ENCODE measurements at regions not wholly inside any gene's neighbourhood (a gene's known extent, or its start where the extent isn't known, plus 50 kb on each side); places are given as distances from the start of the nearest gene placed in this dataset.
A peak's percentile ranks its signal among the peaks of the same experiment; 100 is the strongest.
"Not testable (repeated sequence)": the region's sequence is repeated elsewhere in the genome, so short reads cannot be mapped to it uniquely, and the experiment has no call there.

DNA sequence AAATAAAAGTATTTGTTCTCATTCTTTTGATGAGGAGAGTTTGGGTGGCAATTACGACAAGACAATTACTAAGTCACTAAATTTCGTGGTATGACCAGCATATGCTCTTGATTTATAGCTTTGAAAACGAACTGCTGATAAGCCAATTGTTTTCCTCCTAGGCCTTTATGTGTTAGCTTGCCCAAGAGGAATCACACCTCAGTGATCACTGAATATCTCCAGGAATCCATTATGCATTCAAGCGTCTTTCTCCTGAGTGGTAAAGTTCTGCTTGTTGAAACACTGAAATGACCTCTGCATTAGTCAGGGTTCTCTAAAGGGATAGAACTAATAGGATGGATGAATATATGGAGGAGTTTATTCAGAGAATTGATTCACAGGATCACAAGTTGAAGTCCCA lies 677.7 kb upstream of the MEF2C start:
- in situ Hi-C loops (cut with MboI; ENCODE audit: low pct_unique_long_range_greater_than_20kb in 2 of 9, low sequenced_read_pairs in 9 of 9, unreplicated experiment in 9 of 9) = no loop called here
- Histone ChIP-seq H3K4me3 (no peak overlapping the region), H3K27ac (no peak overlapping the region), H3K4me1 (replicated peaks in 1 of 2) (no peaks in the 10 kb centered on the region)
- no peak for ATAC-seq (replicated peaks in 6 of 8)
- WGBS, 10 experiments = 36 to 86% (median 55%) methylated on average over 2 to 4 of the region's 4 CpGs

DNA sequence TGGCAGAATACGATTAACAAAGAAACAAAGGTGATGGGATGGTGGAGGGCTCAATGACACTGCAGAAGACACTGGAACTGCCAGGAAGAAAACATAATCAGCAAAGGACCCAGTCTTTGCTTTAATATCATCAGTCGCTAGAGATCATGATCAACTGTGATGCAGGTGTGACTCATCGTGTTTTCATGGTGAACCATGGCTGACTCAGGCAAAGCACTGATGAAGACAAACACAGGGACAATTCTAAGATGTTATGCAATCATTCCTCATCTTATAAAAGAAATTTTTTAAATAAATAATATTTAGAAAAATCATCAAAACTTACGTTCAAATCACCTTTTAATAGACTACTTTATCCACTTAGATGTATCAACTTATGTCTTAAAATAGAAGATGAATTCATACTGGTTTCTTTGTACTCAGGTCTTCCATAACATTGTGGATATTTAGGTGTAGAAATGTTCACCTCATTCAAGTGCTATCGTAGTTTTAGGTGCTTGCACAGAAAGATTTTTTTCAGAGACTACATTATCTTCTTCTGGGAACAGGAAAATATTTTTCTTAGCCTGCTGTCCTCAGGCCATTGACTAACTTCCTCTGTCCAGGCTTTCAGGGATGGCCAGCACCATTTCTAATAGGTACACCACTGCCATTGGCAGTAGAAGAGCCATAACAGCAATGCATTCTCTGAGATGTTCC lies 673.4 kb upstream of the MEF2C start:
- WGBS, 10 experiments = 30 to 91% (median 81%) methylated on average over 2 to 5 of the region's 5 CpGs
- Histone ChIP-seq H3K4me3 (no peak overlapping the region), H3K4me1 (replicated peaks in 1 of 2) (no peaks in the 10 kb centered on the region), H3K27ac (no peak overlapping the region)
- in situ Hi-C loops (cut with MboI; ENCODE audit: low pct_unique_long_range_greater_than_20kb in 2 of 9, low sequenced_read_pairs in 9 of 9, unreplicated experiment in 9 of 9) = no loop called here
- peak in 6 of 8 experiments; percentile 33 to 86 (median 63) for ATAC-seq (replicated peaks in 6 of 8)

DNA sequence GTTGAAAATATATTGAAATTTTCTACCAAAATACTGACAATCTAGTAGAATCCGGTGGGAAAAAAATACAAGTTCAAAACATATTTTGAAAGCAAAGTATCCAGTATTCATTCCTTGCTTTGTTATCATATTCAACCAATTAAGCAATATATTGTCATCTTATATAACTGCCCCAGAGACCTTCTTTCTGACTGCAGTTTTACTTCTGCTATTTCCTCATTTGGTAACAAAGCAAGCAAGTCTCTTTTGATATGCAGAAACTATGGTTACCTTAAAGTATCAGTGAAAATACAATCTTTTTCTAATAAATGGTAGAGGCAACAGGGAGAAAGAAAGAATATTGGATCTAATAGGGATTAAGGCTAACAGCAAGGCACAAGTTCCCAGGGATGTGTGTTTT lies 663.7 kb upstream of the MEF2C start:
- no peak for ATAC-seq (replicated peaks in 6 of 8)
- peaks cover 0 to 16% of the 10 kb centered on the region in 2 donors for H3K4me1 ChIP-seq (replicated peaks in 1 of 2)
- 67 to 100% (median 86%) methylated on average over 1 of the region's 1 CpG; no CpG with 5 or more reads in 3 of the 10 experiments for WGBS, 10 experiments
- no peak overlapping the region for H3K27ac ChIP-seq
- in situ Hi-C loops (cut with MboI; ENCODE audit: low pct_unique_long_range_greater_than_20kb in 2 of 9, low sequenced_read_pairs in 9 of 9, unreplicated experiment in 9 of 9) = no loop called here
- H3K4me3 ChIP-seq = no peak overlapping the region

DNA sequence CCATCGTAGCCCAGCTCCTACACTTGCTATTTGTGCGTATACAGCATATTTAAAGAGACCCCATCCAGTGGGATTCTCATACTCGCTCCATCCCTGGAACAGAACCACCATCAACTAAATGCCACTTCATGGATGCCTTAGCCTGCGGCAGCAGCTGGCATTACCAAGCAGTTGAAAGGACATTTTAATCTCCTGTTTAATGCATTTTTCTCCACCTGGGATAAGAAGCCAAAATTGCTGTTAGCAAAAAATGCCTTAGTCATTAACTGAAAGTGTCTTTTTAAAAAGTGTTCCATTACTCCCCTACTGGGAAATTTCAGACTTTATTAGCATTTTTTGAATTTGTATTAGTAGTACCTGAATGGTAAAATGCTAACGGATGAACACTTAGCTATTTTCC lies 662.6 kb upstream of the MEF2C start:
- ATAC-seq (replicated peaks in 6 of 8) = no peak
- in situ Hi-C loops (cut with MboI; ENCODE audit: low pct_unique_long_range_greater_than_20kb in 2 of 9, low sequenced_read_pairs in 9 of 9, unreplicated experiment in 9 of 9) = no loop called here
- H3K4me1 ChIP-seq (replicated peaks in 1 of 2) = peaks cover 0 to 16% of the 10 kb centered on the region in 2 donors
- no peak overlapping the region for H3K27ac ChIP-seq
- no peak overlapping the region for H3K4me3 ChIP-seq
- 71 to 100% (median 90%) methylated on average over 1 to 5 of the region's 5 CpGs for WGBS, 10 experiments

DNA sequence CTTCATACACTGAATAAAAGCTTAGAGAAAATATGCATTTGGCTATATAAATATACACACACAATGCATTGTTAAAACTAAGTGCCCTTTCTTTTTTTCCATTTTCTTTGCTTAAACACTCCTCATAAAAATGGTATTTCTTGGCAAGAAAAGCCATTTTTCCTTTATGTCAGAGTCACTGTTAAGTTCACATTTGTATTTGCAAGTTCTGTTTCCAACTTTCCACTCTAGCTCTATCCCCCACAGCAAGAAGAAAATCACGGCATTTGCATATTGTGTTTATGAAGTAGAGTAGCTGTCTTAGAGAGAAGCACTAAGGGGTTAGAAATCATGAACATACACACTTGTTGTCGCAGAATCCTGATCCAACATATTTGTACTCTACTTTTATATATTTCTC lies 662.1 kb upstream of the MEF2C start:
- ATAC-seq (replicated peaks in 6 of 8) = no peak
- Histone ChIP-seq H3K4me3 (no peak overlapping the region), H3K4me1 (replicated peaks in 1 of 2) (peaks cover 0 to 16% of the 10 kb centered on the region in 2 donors), H3K27ac (no peak overlapping the region)
- WGBS, 10 experiments = 20 to 100% (median 86%) methylated on average over 1 to 2 of the region's 2 CpGs
- in situ Hi-C loops (cut with MboI; ENCODE audit: low pct_unique_long_range_greater_than_20kb in 2 of 9, low sequenced_read_pairs in 9 of 9, unreplicated experiment in 9 of 9) = no loop called here

DNA sequence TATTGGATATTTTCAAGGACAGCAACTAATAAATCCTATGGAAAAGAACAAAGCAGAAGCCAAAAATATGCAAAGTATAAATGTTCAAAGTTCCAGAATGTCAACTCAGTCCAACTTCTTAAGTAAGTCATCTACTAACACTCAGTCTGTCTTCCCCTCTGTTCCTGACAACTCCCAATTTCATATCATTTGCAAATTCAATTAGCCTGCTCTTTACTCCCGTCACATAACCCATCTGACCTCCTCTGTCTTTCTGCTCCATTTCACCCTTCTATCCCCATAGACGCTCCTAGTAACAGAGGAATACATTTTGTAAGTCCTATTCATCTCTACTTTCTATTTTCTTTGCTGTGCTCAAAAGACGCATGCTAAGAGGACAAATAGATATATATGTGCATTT lies 659.8 kb upstream of the MEF2C start:
- Histone ChIP-seq H3K4me1 (replicated peaks in 1 of 2) (peaks cover 0 to 16% of the 10 kb centered on the region in 2 donors), H3K27ac (no peak overlapping the region), H3K4me3 (no peak overlapping the region)
- in situ Hi-C loops (cut with MboI; ENCODE audit: low pct_unique_long_range_greater_than_20kb in 2 of 9, low sequenced_read_pairs in 9 of 9, unreplicated experiment in 9 of 9) = no loop called here
- ATAC-seq (replicated peaks in 6 of 8) = peak in 2 of 8 experiments; percentile 52 to 54
- WGBS, 10 experiments = 11 to 100% (median 37%) methylated on average over 1 to 3 of the region's 3 CpGs

DNA sequence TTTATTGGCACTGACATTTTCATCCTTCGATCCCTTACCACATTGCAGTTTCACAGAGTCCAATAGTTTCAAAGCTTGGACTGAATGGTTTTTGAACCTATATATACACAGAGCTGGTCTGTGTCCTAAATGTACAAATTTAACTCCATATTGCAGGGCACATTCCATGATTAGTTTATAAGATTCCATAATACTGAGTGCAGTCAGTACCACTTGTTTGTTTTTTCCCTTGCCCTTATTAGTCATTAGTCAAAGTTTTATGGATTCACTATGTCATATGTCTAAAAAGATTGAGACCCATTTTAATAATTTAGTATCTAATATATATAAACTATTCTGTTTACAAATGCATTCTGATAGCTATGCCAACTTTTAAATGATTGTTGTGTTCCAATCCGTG lies 654.8 kb upstream of the MEF2C start:
- WGBS, 10 experiments = 81 to 100% (median 94%) methylated on average over 1 to 2 of the region's 2 CpGs
- Histone ChIP-seq H3K27ac (no peak overlapping the region), H3K4me1 (replicated peaks in 1 of 2) (peaks cover 0 to 4% of the 10 kb centered on the region in 2 donors), H3K4me3 (no peak overlapping the region)
- in situ Hi-C loops (cut with MboI; ENCODE audit: low pct_unique_long_range_greater_than_20kb in 2 of 9, low sequenced_read_pairs in 9 of 9, unreplicated experiment in 9 of 9) = no loop called here
- ATAC-seq (replicated peaks in 6 of 8) = no peak

DNA sequence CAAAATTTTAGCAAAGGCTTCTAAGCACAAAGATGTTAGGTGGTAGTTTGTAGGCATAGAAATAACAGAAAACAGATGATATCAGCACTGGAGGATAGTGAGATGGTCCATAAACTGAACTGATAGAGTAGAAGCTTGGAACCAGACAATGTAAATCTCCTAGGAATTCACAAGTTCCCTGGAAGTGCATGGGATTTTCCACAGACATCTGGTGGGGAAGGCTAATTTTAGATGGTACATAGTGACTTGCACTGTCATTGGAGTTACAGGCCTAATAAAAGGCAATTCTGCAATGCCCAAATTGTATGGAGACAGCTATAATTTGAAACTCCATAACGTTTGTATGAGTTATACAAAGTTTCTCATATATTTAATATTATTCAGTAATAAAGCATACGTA lies 653.0 kb upstream of the MEF2C start:
- Histone ChIP-seq H3K27ac (no peak overlapping the region), H3K4me1 (replicated peaks in 1 of 2) (no peaks in the 10 kb centered on the region), H3K4me3 (no peak overlapping the region)
- in situ Hi-C loops (cut with MboI; ENCODE audit: low pct_unique_long_range_greater_than_20kb in 2 of 9, low sequenced_read_pairs in 9 of 9, unreplicated experiment in 9 of 9) = no loop called here
- ATAC-seq (replicated peaks in 6 of 8) = no peak
- WGBS, 10 experiments = 68 to 100% (median 83%) methylated on average over 1 to 2 of the region's 2 CpGs; no CpG with 5 or more reads in 2 of the 10 experiments

DNA sequence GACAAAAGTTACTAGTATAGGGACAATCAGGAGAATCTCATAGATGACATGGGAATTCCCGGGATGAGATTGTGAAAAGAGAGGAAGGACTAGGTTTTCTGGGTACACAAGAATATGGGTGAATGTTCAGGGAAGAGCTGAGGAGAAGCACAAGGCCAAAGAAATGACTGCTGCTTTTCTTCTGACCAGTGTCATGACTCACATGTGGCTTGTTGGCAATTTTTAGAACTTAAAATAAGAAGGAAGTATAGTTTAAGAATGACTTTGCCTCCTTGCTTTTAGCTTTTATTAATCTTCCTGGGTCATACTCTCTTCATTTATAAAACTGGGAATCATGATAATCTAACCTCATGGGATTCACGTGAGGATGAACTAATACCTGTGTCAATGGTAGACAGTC lies 652.4 kb upstream of the MEF2C start:
- H3K27ac ChIP-seq = no peak overlapping the region
- H3K4me1 ChIP-seq (replicated peaks in 1 of 2) = no peaks in the 10 kb centered on the region
- in situ Hi-C loops (cut with MboI; ENCODE audit: low pct_unique_long_range_greater_than_20kb in 2 of 9, low sequenced_read_pairs in 9 of 9, unreplicated experiment in 9 of 9) = no loop called here
- H3K4me3 ChIP-seq = no peak overlapping the region
- ATAC-seq (replicated peaks in 6 of 8) = no peak
- 71 to 100% (median 92%) methylated on average over 1 to 2 of the region's 2 CpGs for WGBS, 10 experiments

DNA sequence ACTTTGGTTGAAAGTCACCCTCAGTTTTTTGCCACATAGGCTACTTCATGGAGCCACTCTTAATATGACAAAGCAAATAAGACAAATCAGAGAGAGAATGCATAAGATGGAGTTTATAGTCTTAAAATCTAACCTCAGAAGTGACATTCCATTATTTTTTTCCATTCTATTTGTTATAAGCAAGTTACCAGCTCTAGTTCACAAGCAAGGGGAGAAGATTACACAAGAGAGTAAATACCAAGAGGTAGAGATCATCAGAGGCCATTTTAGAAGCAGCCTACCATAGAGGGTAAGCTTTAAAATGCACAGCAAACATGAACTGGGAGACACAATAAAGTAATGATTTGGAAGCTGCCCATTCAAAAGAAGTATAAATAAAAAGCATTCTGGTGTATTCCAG lies 651.3 kb upstream of the MEF2C start:
- no peak overlapping the region for H3K4me3 ChIP-seq
- no peak for ATAC-seq (replicated peaks in 6 of 8)
- no peaks in the 10 kb centered on the region for H3K4me1 ChIP-seq (replicated peaks in 1 of 2)
- H3K27ac ChIP-seq = no peak overlapping the region
- in situ Hi-C loops (cut with MboI; ENCODE audit: low pct_unique_long_range_greater_than_20kb in 2 of 9, low sequenced_read_pairs in 9 of 9, unreplicated experiment in 9 of 9) = no loop called here

DNA sequence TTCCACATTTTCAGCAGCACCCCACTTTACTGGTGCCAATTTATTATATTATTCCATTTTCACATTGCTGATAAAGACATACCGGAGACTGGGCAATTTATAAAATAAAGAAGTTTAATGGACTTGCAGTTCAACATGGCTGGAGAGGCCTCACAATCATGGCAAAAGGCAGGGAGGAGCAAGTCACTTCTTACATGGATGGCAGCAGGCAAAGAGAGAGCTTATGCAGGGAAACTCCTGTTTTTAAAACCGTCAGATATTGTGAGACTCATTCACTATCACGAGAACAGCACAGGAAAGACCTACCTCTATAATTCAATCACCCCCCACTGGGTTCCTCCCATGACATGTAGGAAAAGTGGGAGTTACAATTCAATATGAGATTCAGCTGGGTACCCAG lies 641.8 kb upstream of the MEF2C start:
- in situ Hi-C loops (cut with MboI; ENCODE audit: low pct_unique_long_range_greater_than_20kb in 2 of 9, low sequenced_read_pairs in 9 of 9, unreplicated experiment in 9 of 9) = no loop called here
- H3K4me1 ChIP-seq (replicated peaks in 1 of 2) = no peaks in the 10 kb centered on the region
- WGBS, 10 experiments = 0 to 100% (median 71%) methylated on average over 1 to 3 of the region's 3 CpGs; no CpG with 5 or more reads in 1 of the 10 experiments
- H3K27ac ChIP-seq = no peak overlapping the region
- H3K4me3 ChIP-seq = no peak overlapping the region
- no peak for ATAC-seq (replicated peaks in 6 of 8)

DNA sequence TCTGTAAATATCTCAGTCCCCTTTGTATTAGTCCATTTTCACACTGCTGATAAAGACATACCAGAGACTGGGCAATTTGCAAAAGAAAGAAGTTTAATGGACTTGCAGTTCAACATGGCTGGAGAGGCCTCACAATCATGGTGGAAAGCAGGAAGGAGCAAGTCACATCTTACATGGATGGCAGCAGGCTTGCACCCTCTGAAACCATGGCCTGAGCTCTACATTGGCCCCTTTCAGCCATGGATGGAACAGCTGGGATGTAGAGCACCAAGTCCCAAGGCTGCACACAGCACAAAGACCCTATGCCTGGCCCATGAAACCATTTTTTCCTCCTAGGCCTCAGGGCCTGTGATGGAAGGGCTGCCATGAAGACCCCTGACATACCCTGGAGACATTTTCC lies 640.9 kb upstream of the MEF2C start:
- in situ Hi-C loops (cut with MboI; ENCODE audit: low pct_unique_long_range_greater_than_20kb in 2 of 9, low sequenced_read_pairs in 9 of 9, unreplicated experiment in 9 of 9); H3K4me1 ChIP-seq (replicated peaks in 1 of 2); H3K4me3 ChIP-seq; H3K27ac ChIP-seq; ATAC-seq (replicated peaks in 6 of 8): not testable (repeated sequence)

DNA sequence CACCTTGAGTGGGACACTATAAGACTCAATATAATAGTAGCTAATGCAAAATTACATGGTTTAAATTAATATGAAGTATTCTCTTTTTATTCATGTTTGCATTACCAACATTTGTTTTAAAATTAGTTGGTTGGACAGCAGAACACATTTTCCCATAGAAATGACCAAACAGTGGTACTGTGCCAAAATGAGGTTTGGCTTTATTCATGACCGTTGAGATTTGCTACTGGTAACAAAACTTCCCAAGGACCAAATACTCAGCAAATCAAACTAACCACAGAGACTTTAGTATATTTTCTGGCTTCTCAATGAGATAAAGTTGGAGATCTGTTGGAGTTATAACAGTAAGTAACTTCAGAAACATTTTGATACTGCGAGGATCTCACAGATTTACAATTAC lies 637.8 kb upstream of the MEF2C start:
- ATAC-seq (replicated peaks in 6 of 8) = no peak
- 45 to 100% (median 93%) methylated on average over 1 to 2 of the region's 2 CpGs; no CpG with 5 or more reads in 1 of the 10 experiments for WGBS, 10 experiments
- in situ Hi-C loops (cut with MboI; ENCODE audit: low pct_unique_long_range_greater_than_20kb in 2 of 9, low sequenced_read_pairs in 9 of 9, unreplicated experiment in 9 of 9) = no loop called here
- no peak overlapping the region for H3K4me3 ChIP-seq
- H3K27ac ChIP-seq = no peak overlapping the region
- no peaks in the 10 kb centered on the region for H3K4me1 ChIP-seq (replicated peaks in 1 of 2)

DNA sequence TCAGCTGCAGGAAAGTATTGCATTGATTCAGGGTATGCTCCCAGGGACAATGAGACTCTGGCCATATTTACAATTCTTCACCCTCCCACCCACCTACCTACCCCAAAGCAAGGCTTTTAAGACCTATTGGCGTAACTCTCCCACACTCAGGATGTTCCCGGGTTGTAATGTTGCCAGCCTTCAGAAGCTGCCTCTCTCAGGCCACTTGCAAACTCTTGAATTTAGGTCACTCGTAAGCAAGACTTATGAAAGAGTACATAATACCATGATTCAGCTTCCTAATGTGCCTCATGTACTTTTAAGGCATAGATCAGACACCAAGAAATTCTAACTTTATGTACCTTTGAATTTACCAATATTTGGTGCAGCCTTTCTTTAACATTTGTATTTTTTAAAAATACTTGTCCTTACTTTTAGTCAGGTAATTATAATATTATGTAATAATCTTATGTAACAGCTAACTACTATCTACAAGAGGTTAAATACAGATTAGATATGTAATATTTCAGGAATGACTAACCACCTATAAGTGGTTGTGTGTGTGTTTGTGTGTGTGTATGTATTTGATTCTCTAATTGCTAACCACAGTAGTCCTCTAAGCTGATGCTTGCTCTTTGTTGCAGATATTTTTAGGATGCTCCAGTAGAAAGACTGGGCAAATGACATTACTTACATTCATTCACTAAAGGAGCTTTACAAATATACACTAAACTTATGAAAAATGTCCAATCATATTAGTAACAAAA lies 630.5 kb upstream of the MEF2C start:
- no peak overlapping the region for H3K4me3 ChIP-seq
- no peaks in the 10 kb centered on the region for H3K4me1 ChIP-seq (replicated peaks in 1 of 2)
- H3K27ac ChIP-seq = no peak overlapping the region
- in situ Hi-C loops (cut with MboI; ENCODE audit: low pct_unique_long_range_greater_than_20kb in 2 of 9, low sequenced_read_pairs in 9 of 9, unreplicated experiment in 9 of 9) = no loop called here
- 67 to 100% (median 96%) methylated on average over 1 to 3 of the region's 3 CpGs; no CpG with 5 or more reads in 3 of the 10 experiments for WGBS, 10 experiments
- ATAC-seq (replicated peaks in 6 of 8) = no peak
